ENCODE measurements at regions not wholly inside any gene's neighbourhood (a gene's known extent, or its start where the extent isn't known, plus 50 kb on each side); places are given as distances from the start of the nearest gene placed in this dataset.

DNA sequence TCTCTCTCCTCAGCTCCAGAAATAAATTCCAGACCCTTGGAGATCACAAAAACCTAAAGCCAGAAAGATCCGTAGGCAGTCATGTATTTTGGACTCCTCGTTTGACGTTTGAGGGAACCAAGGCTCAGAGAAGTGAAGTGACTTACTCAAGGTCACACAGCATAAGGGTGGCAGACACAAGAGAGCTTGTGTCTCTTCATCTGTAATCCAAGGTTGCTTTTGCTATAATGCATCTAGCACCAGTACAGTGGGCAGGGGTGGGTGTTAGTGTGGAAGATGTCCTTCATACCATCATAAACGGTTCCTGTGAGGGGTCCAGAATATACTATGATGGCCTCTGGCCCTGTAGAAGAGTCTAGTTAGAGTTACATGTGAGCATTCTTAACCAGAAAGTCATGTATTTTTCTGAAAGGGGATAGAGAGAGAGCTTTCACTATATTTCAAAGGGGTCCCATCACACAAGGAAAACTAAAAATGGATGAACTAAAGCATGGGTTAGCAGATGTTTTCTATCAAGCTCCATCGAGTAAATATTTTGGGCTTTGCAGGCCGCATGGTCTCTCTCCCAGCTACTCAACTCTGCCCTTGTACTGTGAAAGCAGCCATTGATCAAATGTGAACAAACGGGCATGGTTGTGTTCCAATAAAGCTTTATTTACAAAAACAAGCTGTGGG lies 144.9 kb downstream of the TOMM20 start:
- Histone ChIP-seq H3K9me2 (no peaks in the 10 kb centered on the region), H3K4me2 (peak overlapping the region; percentile 45; the same call in 1 of the 2 replicates), H4K20me1 (ENCODE audit: insufficient read depth) (no peaks in the 10 kb centered on the region), H3K9ac (peak overlapping the region; percentile 28; the same call in 1 of the 2 replicates), H3F3A (replicated peaks; ENCODE audit: insufficient read depth) (peaks cover 69% of the 10 kb centered on the region), H3K36me3 (replicated peaks in 1 of 2; ENCODE audit: control insufficient read depth in 1 of 2, insufficient read depth in 2 of 2, low read length in 1 of 2) (no peaks in the 10 kb centered on the region), H3K27ac (ENCODE audit: low read depth in 2 of 2, low read length in 1 of 2) (peak overlapping the region; percentile 62 to 98; a peak in 3 of 4 replicates), H3K27me3 (ENCODE audit: insufficient read depth) (no peaks in the 10 kb centered on the region), H3K4me3 (ENCODE audit: low read depth in 2 of 2, low read length in 1 of 2) (no peak overlapping the region), H2AFZ (ENCODE audit: low read depth) (no peak overlapping the region), H3K9me3 (no peaks in the 10 kb centered on the region), H3K4me1 (ENCODE audit: control insufficient read depth in 1 of 2, insufficient read depth in 2 of 2, low read depth in 1 of 2, low read length in 1 of 2) (peaks cover 33 to 62% of the 10 kb centered on the region in 2 experiments), H3K79me2 (ENCODE audit: insufficient read depth) (peaks cover 9% of the 10 kb centered on the region; the same call in 1 of the 2 replicates)
- TF ChIP-seq SIN3A (IDR thresholded peaks at IDR 0.05; ENCODE audit: borderline replicate concordance, low read depth, low read length) = no peak
- TF ChIP-seq TAF1 (IDR thresholded peaks at IDR 0.05; ENCODE audit: borderline replicate concordance, low read depth, low read length) = no peak
- TF ChIP-seq JUND (IDR thresholded peaks at IDR 0.05) = no peak
- no peak for TF ChIP-seq FOXJ3 (CRISPR knock-in tag; IDR thresholded peaks at IDR 0.05)
- TF ChIP-seq YY1 (IDR thresholded peaks at IDR 0.05; ENCODE audit: low read depth) = no peak
- no peak for TF ChIP-seq MXI1 (IDR thresholded peaks at IDR 0.05; ENCODE audit: low read depth, low read length)
- TF ChIP-seq EP300 (IDR thresholded peaks at IDR 0.05; ENCODE audit: borderline replicate concordance in 1 of 2, low read depth in 1 of 2, low read length in 1 of 2) = no peak
- TF ChIP-seq RXRA (IDR thresholded peaks at IDR 0.05; ENCODE audit: borderline replicate concordance, low read depth) = no peak
- TF ChIP-seq, protein P1, sequence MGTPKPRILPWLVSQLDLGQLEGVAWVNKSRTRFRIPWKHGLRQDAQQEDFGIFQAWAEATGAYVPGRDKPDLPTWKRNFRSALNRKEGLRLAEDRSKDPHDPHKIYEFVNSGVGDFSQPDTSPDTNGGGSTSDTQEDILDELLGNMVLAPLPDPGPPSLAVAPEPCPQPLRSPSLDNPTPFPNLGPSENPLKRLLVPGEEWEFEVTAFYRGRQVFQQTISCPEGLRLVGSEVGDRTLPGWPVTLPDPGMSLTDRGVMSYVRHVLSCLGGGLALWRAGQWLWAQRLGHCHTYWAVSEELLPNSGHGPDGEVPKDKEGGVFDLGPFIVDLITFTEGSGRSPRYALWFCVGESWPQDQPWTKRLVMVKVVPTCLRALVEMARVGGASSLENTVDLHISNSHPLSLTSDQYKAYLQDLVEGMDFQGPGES (IDR thresholded peaks at IDR 0.05; ENCODE audit: low read depth, low read length) = no peak
- TF ChIP-seq, protein P2, sequence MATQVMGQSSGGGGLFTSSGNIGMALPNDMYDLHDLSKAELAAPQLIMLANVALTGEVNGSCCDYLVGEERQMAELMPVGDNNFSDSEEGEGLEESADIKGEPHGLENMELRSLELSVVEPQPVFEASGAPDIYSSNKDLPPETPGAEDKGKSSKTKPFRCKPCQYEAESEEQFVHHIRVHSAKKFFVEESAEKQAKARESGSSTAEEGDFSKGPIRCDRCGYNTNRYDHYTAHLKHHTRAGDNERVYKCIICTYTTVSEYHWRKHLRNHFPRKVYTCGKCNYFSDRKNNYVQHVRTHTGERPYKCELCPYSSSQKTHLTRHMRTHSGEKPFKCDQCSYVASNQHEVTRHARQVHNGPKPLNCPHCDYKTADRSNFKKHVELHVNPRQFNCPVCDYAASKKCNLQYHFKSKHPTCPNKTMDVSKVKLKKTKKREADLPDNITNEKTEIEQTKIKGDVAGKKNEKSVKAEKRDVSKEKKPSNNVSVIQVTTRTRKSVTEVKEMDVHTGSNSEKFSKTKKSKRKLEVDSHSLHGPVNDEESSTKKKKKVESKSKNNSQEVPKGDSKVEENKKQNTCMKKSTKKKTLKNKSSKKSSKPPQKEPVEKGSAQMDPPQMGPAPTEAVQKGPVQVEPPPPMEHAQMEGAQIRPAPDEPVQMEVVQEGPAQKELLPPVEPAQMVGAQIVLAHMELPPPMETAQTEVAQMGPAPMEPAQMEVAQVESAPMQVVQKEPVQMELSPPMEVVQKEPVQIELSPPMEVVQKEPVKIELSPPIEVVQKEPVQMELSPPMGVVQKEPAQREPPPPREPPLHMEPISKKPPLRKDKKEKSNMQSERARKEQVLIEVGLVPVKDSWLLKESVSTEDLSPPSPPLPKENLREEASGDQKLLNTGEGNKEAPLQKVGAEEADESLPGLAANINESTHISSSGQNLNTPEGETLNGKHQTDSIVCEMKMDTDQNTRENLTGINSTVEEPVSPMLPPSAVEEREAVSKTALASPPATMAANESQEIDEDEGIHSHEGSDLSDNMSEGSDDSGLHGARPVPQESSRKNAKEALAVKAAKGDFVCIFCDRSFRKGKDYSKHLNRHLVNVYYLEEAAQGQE (IDR thresholded peaks at IDR 0.05; ENCODE audit: low read depth, low read length) = no peak
- TF ChIP-seq CHD2 (IDR thresholded peaks at IDR 0.05; ENCODE audit: low read length, partially characterized antibody) = no peak
- TF ChIP-seq EZH2phosphoT487 (IDR thresholded peaks at IDR 0.05; ENCODE audit: borderline replicate concordance, low read depth) = no peak
- no peak for TF ChIP-seq TCF12 (IDR thresholded peaks at IDR 0.05)
- TF ChIP-seq, protein P3, sequence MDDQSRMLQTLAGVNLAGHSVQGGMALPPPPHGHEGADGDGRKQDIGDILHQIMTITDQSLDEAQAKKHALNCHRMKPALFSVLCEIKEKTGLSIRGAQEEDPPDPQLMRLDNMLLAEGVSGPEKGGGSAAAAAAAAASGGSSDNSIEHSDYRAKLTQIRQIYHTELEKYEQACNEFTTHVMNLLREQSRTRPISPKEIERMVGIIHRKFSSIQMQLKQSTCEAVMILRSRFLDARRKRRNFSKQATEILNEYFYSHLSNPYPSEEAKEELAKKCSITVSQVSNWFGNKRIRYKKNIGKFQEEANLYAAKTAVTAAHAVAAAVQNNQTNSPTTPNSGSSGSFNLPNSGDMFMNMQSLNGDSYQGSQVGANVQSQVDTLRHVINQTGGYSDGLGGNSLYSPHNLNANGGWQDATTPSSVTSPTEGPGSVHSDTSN (IDR thresholded peaks at IDR 0.05) = no peak
- no peak for TF ChIP-seq SMC3 (IDR thresholded peaks at IDR 0.05; ENCODE audit: low read depth, low read length)
- 86% methylated on average over 7 of the region's 7 CpGs for WGBS (ENCODE audit: low lambda C conversion rate)
- POLR2A ChIA-PET = no interaction called here
- no peak for DNase-seq
- CTCF ChIA-PET = interaction anchor here (1.1 to 1.3 kb wide), 2 partner anchors 13 to 110 kb away, joined by 3 to 5 read pairs; no protein-coding TSS in a partner anchor

All from SK-N-SH (cell line).